ENCODE measurements at regions not wholly inside any gene's neighbourhood (a gene's known extent, or its start where the extent isn't known, plus 50 kb on each side); places are given as distances from the start of the nearest gene placed in this dataset.
"Not testable (repeated sequence)": the region's sequence is repeated elsewhere in the genome, so short reads cannot be mapped to it uniquely, and the experiment has no call there.

- Histone ChIP-seq H3K4me1 (no peaks in the 10 kb centered on the region), H3K36me3 (no peaks in the 10 kb centered on the region), H3K27me3 (no peaks in the 10 kb centered on the region), H3K27ac (no peak overlapping the region), H3K4me3 (no peak overlapping the region), H3K9me3 (no peaks in the 10 kb centered on the region)
- DNase-seq = no peak
- TF ChIP-seq, protein P1, sequence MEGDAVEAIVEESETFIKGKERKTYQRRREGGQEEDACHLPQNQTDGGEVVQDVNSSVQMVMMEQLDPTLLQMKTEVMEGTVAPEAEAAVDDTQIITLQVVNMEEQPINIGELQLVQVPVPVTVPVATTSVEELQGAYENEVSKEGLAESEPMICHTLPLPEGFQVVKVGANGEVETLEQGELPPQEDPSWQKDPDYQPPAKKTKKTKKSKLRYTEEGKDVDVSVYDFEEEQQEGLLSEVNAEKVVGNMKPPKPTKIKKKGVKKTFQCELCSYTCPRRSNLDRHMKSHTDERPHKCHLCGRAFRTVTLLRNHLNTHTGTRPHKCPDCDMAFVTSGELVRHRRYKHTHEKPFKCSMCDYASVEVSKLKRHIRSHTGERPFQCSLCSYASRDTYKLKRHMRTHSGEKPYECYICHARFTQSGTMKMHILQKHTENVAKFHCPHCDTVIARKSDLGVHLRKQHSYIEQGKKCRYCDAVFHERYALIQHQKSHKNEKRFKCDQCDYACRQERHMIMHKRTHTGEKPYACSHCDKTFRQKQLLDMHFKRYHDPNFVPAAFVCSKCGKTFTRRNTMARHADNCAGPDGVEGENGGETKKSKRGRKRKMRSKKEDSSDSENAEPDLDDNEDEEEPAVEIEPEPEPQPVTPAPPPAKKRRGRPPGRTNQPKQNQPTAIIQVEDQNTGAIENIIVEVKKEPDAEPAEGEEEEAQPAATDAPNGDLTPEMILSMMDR (IDR thresholded peaks at IDR 0.05) = no peak
- TF ChIP-seq POLR2A (IDR thresholded peaks at IDR 0.05) = no peak
These were observed 210.3 kb downstream of the PTPRC start for GRCh38 chr1:198849093-198849492.

DNA sequence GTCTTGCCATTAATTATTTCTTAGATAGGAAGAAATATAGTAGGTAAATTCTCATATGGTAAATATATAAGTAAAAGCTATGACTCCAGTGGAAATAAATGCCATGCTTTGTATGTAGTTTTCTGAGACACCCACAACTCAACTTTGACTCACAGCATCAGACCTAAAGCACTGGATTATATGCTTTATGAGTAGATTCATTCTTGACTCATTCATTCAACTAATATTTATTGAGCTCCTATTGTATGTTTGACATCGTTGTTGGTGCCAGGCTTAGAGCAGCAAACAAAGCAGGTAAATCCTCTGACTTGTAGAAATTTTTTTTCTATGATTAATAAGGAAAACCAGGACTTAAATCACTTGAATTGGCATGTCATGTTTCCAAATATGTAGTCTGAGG lies 211.4 kb downstream of the PTPRC start:
- Histone ChIP-seq H3K27ac (no peak overlapping the region), H3K9me3 (no peaks in the 10 kb centered on the region), H3K4me1 (no peaks in the 10 kb centered on the region), H3K36me3 (no peaks in the 10 kb centered on the region), H3K4me3 (no peak overlapping the region), H3K27me3 (no peaks in the 10 kb centered on the region)
- no peak for DNase-seq
- TF ChIP-seq, protein P1 (IDR thresholded peaks at IDR 0.05) = no peak
- TF ChIP-seq POLR2A (IDR thresholded peaks at IDR 0.05) = no peak

- not testable (repeated sequence) for H3K4me3 ChIP-seq, H3K27me3 ChIP-seq, DNase-seq, H3K36me3 ChIP-seq, H3K27ac ChIP-seq, H3K4me1 ChIP-seq, H3K9me3 ChIP-seq
These were observed 212.1 kb downstream of the PTPRC start for GRCh38 chr1:198850966-198851365.

DNA sequence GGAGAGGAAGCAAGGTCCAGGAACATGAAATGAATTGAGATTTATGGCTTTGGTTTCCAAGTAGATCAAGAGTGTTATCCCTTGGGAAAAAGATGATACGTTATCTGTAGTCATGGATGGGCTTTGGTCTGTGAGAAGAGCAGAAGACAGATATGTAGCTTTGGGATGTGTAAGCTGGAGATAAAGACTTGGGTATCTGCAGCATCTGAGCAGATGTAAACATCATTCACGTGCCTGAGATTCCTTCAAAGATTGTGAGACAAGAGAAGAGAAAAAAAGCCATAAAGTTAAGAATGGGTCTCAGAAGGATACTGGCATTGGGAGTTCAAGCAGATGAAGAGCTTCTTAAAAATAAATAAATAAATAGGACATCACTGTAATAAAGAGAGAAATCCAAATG lies 217.8 kb downstream of the PTPRC start:
- no peak for TF ChIP-seq POLR2A (IDR thresholded peaks at IDR 0.05)
- TF ChIP-seq, protein P1 (IDR thresholded peaks at IDR 0.05) = no peak
- H3K36me3 ChIP-seq = no peaks in the 10 kb centered on the region

GRCh38 chr1:198858033-198858432 lies 219.2 kb downstream of the PTPRC start:
- no peak overlapping the region for H3K27ac ChIP-seq
- H3K36me3 ChIP-seq = no peaks in the 10 kb centered on the region
- no peaks in the 10 kb centered on the region for H3K4me1 ChIP-seq
- TF ChIP-seq, protein P1 (IDR thresholded peaks at IDR 0.05) = no peak
- TF ChIP-seq POLR2A (IDR thresholded peaks at IDR 0.05) = no peak
- H3K4me3 ChIP-seq = no peak overlapping the region
- DNase-seq = no peak
- H3K27me3 ChIP-seq = no peaks in the 10 kb centered on the region
- no peaks in the 10 kb centered on the region for H3K9me3 ChIP-seq

More for the DNA sequence above, 217.8 kb downstream of the PTPRC start:
- no peaks in the 10 kb centered on the region for H3K9me3 ChIP-seq
- H3K27ac ChIP-seq = no peak overlapping the region
- DNase-seq = no peak
- H3K4me1 ChIP-seq = no peaks in the 10 kb centered on the region
- no peak overlapping the region for H3K4me3 ChIP-seq
- H3K27me3 ChIP-seq = no peaks in the 10 kb centered on the region

- TF ChIP-seq POLR2A (IDR thresholded peaks at IDR 0.05) = no peak
- TF ChIP-seq, protein P1 (IDR thresholded peaks at IDR 0.05) = no peak
- Histone ChIP-seq H3K27ac (no peak overlapping the region), H3K9me3 (no peaks in the 10 kb centered on the region), H3K4me3 (no peak overlapping the region), H3K27me3 (no peaks in the 10 kb centered on the region), H3K36me3 (no peaks in the 10 kb centered on the region), H3K4me1 (no peaks in the 10 kb centered on the region)
- DNase-seq = no peak
These were observed 221.5 kb downstream of the PTPRC start for GRCh38 chr1:198860371-198860770.

Data from Peyer's patch (tissue), 4 donors.